ENCODE measurements at regions not wholly inside any gene's neighbourhood (a gene's known extent, or its start where the extent isn't known, plus 50 kb on each side); places are given as distances from the start of the nearest gene placed in this dataset.

DNA sequence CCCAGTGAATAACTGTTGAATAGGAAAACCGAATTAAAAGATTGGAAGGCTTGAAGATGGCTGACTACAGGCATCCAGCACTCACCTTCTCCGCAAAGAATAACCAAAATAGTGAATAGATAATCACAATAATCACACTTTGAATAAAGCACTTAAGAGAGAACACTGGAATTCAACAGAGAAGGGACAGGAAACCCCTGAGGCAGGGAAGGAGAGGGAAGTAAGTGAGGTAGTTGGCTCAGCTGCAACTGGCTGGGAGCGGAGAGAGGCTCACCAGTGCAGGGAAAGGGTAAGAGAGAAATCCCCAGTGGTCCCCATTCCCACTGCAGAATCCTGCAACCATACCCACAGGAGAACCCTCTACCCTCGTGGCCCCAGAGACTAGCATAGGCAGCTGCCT lies 246.6 kb upstream of the NCKAP5 start:
- DNase-seq = no peak

GRCh38 chr2:133816037-133816436 lies 247.8 kb upstream of the NCKAP5 start:
- DNase-seq = no peak

- DNase-seq = no peak
Observed at GRCh38 chr2:133817680-133818566, 249.7 kb upstream of the NCKAP5 start.

DNA sequence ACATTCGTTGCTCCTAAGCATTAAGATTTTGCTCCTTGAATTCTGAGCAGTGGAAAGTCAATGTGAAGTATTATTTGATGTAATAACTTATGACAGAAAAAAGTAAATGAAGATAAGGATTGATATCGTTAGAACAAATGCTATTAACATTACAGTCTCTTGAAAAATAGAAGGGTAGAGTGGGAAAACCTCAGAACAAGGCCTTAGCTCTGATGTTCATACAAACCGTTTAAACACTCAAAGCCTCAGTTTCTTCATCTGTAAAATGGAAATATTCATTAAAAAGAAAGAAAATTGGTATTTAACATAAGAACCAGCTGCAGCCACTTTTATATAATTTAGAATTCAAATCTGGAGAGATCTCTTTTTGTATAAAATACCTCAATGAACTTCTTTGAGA lies 250.4 kb upstream of the NCKAP5 start:
- no peak for DNase-seq

DNA sequence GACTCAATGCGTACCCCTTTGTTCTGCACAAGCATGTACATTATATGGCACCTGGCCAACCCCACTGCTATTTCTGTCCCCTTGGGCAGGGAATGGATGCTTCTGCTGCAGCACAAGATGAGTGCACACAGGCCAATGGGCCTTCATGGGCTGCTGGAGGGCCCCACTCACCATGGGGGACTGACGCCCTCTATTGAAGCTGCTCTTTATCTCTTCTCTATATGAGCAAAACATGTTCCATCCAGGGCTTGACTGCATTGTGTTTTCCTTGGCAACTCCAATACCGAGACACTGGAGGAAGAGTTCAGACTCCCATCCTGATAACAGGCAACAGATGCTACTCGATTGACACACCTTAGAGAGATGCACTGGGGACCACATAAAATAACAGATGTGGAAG lies 251.6 kb upstream of the NCKAP5 start:
- no peak for DNase-seq

- DNase-seq = no peak
Observed at GRCh38 chr2:133821107-133821760, 253.0 kb upstream of the NCKAP5 start.

DNA sequence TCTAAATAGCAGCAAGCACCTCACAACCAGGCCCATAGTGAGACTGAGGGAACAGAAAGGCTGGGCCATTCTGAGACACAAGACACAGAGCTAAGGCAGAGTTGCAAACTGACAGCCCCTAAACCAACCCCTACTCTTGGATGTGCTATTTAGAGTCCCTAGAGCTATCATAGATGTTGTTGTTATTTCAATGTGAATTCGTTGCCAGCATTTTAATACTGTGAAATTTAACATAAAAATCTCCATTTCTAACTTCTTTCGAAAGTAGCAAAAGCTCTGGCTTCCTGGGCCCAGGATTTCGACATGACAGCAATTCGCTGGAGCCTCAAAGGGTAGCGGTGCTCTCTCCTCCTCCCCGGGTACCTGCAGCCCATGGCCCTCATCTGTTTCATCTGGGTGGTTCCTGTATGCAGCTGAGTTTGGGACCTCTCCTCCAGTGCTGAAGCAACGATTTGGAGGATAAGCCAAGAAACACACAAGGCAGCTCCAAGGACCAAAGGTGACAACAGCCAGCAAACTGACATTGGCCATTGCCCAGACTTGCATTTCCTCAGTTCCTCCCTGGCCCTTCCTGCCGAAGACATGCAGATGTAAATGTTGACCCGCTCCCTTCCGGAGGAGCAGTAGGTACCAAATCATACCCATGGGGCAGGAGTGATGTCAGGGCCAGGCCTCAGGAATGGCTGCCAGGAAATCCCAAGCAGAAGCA lies 254.4 kb upstream of the NCKAP5 start:
- DNase-seq = no peak

GRCh38 chr2:133823226-133823550 lies 254.9 kb upstream of the NCKAP5 start:
- DNase-seq = no peak

- DNase-seq = no peak
Observed at GRCh38 chr2:133824869-133825268, 256.6 kb upstream of the NCKAP5 start.

- DNase-seq = no peak
Observed at GRCh38 chr2:133825778-133826177, 257.5 kb upstream of the NCKAP5 start.

DNA sequence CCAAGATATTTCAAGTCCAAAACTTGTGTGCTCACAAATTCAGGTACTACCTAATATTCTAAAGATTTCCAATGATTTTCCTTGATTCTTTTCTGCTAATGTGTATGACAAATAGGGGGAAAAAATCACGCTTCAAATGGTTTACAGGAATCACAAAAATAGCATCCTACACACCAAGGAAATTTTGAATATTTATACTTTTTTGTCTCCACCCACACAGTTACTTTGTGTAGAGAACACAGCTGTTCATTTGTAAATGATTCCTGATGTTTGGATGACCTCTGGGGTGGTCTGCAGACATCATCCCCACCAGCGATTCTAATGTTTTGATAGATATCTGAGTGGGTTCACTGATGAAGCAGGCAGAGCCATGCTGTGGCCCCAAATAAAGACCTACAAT lies 260.6 kb upstream of the NCKAP5 start:
- DNase-seq = no peak

GRCh38 chr2:133829450-133830020 lies 261.3 kb upstream of the NCKAP5 start:
- DNase-seq = no peak

GRCh38 chr2:133833746-133834145 lies 265.5 kb upstream of the NCKAP5 start:
- no peak for DNase-seq

GRCh38 chr2:133835821-133836619 lies 267.8 kb upstream of the NCKAP5 start:
- DNase-seq = no peak

- DNase-seq = no peak
Observed at GRCh38 chr2:133836691-133837345, 268.6 kb upstream of the NCKAP5 start.

DNA sequence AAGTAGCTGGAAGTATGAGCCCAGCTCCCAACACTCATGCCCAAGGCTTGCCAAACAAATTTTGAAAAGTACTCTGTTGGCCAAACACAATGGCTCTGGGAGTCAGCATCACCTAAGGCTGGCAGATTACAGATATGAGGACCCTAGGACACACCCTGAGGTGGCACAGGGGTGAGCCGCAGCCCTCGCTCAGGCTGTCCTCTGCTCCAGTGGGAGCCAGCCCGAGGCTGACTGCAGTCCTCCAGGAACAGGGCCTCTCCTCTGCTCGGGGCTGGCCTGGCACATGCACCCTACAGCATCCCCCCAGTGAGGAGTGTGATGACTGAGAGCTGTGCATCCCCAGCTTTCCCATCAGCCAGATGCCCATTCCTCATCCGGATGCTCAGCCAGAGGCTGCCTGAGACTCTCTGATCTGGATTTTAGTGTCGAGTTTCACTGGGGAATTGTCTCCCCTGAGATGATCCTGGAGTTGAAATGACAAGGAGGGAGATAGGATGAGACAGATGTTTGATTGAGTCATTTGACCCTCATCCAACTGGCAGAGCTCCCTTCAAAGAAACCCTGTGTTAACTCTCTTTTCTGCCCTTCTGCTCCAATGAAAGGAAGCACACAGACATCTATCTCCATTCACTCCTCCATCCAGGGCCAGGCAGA lies 269.3 kb upstream of the NCKAP5 start:
- DNase-seq = no peak

GRCh38 chr2:133838642-133839365 lies 270.5 kb upstream of the NCKAP5 start:
- DNase-seq = no peak

GRCh38 chr2:133839677-133840076 lies 271.4 kb upstream of the NCKAP5 start:
- no peak for DNase-seq

- no peak for DNase-seq
Observed at GRCh38 chr2:133840761-133841160, 272.5 kb upstream of the NCKAP5 start.

- DNase-seq = no peak
Observed at GRCh38 chr2:133841900-133842299, 273.6 kb upstream of the NCKAP5 start.

DNA sequence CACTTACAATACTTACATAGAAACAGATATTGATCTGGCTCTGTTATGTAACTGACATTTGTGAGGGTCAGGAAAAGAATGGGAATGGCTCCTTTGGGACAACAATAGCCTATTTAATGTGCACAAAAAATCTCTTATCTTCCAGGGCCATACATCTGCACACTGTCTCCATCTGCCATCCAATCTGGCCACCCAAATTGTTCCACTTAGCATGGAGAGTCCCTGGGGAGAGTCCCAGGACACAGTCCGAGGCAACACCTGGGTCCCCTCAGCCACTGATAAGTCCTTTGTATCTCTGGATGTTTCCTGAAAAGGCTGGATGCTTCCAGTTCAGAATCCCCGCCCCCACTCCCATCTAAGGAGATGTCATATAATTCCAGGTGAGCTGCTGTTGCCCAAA lies 274.2 kb upstream of the NCKAP5 start:
- no peak for DNase-seq
